AG04450 (cell line): ENCODE measurements at regions not wholly inside any gene's neighbourhood (a gene's known extent, or its start where the extent isn't known, plus 50 kb on each side); places are given as distances from the start of the nearest gene placed in this dataset.

Source experiments
- CTCF ChIA-PET: fragments of 300-600, 350-600 bp; formaldehyde crosslinking; extraction: SDS; loops from one replicate; lab custom pipeline; 2022; ENCODE audit warnings: antibody characterized with exemption, inconsistent platforms; lab: Charles Lee
- POLR2A ChIA-PET: fragments of 350-600 bp; formaldehyde crosslinking; extraction: SDS; loops from one replicate; lab custom pipeline; 2021; ENCODE audit warnings: antibody characterized with exemption, inconsistent platforms; lab: Yijun Ruan, JAX
- DNase-seq: peaks from one replicate; pipeline ENCODE4 v3.0.0-alpha.2; 2011; ENCODE audit warnings: low read depth, low spot score
- H3K27ac ChIP-seq: one replicate; pipeline ENCODE4 v1.5.1; 2012; ENCODE audit warnings: low read depth, low read length, control low read depth
- H3K27me3 ChIP-seq: one replicate; pipeline ENCODE4 v1.6.0; 2012; ENCODE audit warnings: low read length; ENCODE audit not compliant: control insufficient read depth, insufficient read depth
- H3K4me3 ChIP-seq: 2 replicates; pipeline ENCODE4 v1.5.1; 2011; ENCODE audit warnings: mild to moderate bottlenecking, low read depth, low read length, control low read depth
- H3K9me3 ChIP-seq: 2 replicates; pipeline ENCODE4 v1.5.1; 2012; ENCODE audit warnings: low read length; ENCODE audit not compliant: control insufficient read depth, insufficient read depth
- CTCF ChIP-seq: IDR thresholded peaks from 2 replicates; pipeline ENCODE4 v1.5.1; 2011; ENCODE audit warnings: low read depth, low read length, control low read depth, inconsistent platforms

GRCh38 chr16:82379551-82379950 lies 209.5 kb upstream of the MPHOSPH6 start:
- Histone ChIP-seq H3K27me3 (no peaks in the 10 kb centered on the region), H3K27ac (no peak overlapping the region), H3K4me3 (no peak overlapping the region), H3K9me3 (no peaks in the 10 kb centered on the region; the same call in 1 of the 2 replicates)
- ChIA-PET CTCF (no interaction called here), POLR2A (no interaction called here)
- no peak for DNase-seq
- TF ChIP-seq CTCF: no peak

GRCh38 chr16:82373976-82374375 lies 204.0 kb upstream of the MPHOSPH6 start:
- Histone ChIP-seq H3K27me3 (no peaks in the 10 kb centered on the region), H3K4me3 (no peak overlapping the region), H3K27ac (no peak overlapping the region), H3K9me3 (no peaks in the 10 kb centered on the region)
- ChIA-PET POLR2A (no interaction called here), CTCF (no interaction called here)
- no peak for TF ChIP-seq CTCF
- no peak for DNase-seq

- POLR2A ChIA-PET: no interaction called here
- Histone ChIP-seq H3K9me3 (no peaks in the 10 kb centered on the region), H3K27me3 (no peaks in the 10 kb centered on the region), H3K4me3 (no peak overlapping the region), H3K27ac (no peak overlapping the region)
- CTCF ChIA-PET: no interaction called here
- DNase-seq: no peak
- no peak for TF ChIP-seq CTCF
Measured at GRCh38 chr16:82370282-82370681, 200.3 kb upstream of the MPHOSPH6 start.

GRCh38 chr16:82368041-82368440 lies 198.0 kb upstream of the MPHOSPH6 start:
- ChIA-PET CTCF (interaction anchor here (0.6 to 1.3 kb wide), 4 partner anchors 88 to 1295 kb away, joined by 3 to 4 read pairs (median 3); no protein-coding TSS in a partner anchor), POLR2A (no interaction called here)
- no peaks in the 10 kb centered on the region for H3K27me3 ChIP-seq
- no peak overlapping the region for H3K4me3 ChIP-seq
- H3K9me3 ChIP-seq: no peaks in the 10 kb centered on the region
- H3K27ac ChIP-seq: no peak overlapping the region
- peak; percentile 28 for TF ChIP-seq CTCF
- no peak for DNase-seq

- POLR2A ChIA-PET: no interaction called here
- TF ChIP-seq CTCF: no peak
- no peak overlapping the region for H3K27ac ChIP-seq
Measured at GRCh38 chr16:82366462-82366861, 196.4 kb upstream of the MPHOSPH6 start.

More at GRCh38 chr16:82366462-82366861, 196.4 kb upstream of the MPHOSPH6 start:
- no peaks in the 10 kb centered on the region for H3K9me3 ChIP-seq
- CTCF ChIA-PET: no interaction called here
- H3K4me3 ChIP-seq: no peak overlapping the region
- no peak for DNase-seq
- no peaks in the 10 kb centered on the region for H3K27me3 ChIP-seq
